ENCODE measurements at regions not wholly inside any gene's neighbourhood (a gene's known extent, or its start where the extent isn't known, plus 50 kb on each side); places are given as distances from the start of the nearest gene placed in this dataset.
A peak's percentile ranks its signal among the peaks of the same experiment; 100 is the strongest.

DNA sequence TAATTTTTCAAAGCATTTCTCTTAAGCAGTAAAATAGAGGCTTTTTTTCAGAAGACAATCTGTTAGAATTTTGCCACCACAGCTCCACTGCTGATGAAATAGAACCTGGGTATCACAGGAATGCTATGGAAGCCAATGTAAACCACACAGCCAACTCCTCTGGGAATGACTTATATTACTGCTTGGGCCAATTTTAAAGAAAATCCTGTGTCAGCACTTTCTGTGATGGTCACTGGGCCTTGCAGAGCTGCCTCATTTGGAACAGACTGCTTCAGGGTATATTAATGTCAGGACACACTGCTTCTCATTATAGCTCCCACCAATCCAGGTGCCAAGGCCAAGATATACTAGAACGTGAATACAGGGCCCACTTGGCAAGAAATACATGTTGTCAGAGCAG is 144.1 kb upstream of the ACTBL2 start:
- no peak for DNase-seq (ENCODE audit: low read depth in 3 of 3)

DNA sequence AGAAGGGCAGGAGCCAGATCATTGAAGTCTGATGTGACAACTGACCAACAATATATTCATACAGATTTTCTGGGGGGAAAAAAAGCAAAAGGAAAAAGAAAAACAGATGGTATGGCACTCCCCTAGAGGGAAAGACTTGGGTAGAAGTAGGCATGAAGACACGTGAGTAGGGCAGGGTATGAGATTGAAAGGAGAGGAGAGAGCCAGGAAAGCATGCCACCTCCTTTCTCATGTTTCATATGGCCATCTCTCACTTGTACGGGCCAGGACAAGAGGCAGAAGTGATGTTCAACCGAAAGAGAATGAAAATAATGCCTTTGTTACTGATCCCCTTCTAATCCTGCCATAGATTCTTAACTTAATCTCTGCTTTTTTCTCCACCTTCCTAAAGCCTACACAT is 139.0 kb upstream of the ACTBL2 start:
- no peak for DNase-seq (ENCODE audit: low read depth in 3 of 3)

DNA sequence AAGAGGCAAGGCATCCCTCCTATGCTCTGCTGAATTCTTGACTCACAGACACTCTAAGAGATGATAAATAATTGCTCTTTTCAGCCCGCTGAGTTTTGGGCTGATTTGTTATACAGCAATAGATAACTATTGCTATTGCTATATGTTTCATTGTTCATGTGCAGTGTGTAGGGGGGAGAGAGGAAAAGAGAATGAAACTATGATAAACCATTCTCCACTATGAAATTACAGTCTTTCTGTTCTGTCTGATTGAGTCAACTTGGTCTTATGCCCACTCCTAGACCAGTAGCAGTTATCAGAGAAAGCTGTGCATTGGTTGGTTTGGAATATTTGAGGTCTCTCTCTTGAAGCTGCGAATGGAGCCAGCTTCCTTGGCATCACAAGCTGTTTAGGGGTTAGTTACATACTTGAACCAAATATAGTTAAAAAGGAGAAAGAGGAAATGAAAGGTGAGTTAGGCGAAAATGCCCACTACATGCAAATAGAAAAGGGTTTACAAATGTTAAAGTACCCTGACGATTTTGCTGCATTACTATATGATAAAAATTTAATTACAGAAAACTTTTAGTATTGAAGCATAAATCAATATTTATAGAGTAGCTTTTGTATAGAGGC is 136.3 kb upstream of the ACTBL2 start:
- DNase-seq (ENCODE audit: low read depth in 3 of 3): no peak

DNA sequence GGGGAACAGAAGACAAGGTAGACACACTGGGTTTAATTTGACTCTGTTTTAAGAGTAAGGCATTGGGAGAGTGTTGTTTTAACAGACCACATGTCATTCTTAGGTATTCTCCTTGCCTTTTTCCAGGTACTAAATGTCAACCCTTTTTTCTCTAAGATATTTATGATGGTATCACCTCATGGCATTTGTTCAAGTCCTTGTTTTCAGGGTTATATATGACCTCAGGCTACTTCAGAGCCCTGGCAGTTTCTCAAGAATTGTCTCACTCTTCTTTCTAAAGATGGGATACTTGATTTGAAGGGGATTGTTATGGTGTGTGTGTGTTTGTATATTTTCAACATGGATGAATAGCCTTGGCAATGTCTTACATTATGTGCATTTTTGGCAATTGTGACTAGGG is 131.1 kb upstream of the ACTBL2 start:
- no peak for DNase-seq (ENCODE audit: low read depth in 3 of 3)

DNA sequence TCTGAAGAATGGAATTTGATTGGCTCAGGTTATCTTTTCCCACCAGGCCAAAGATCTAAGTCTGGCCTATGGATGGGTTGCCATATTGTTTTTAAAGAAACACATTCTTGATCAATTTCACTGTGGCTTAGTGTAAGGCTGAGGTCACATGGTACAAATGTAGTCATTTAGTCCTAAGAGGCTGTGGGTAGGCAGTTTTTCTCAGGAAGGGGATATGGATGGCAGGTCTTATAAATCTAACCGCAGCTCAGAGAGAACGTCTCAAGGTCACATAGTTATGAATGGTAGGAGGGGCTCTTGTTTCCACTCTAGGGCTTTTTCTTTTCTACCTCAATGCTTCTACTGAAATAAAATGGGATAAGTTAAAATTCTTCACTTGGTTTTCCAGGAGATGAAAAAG is 128.6 kb upstream of the ACTBL2 start:
- no peak for DNase-seq (ENCODE audit: low read depth in 3 of 3)

DNA sequence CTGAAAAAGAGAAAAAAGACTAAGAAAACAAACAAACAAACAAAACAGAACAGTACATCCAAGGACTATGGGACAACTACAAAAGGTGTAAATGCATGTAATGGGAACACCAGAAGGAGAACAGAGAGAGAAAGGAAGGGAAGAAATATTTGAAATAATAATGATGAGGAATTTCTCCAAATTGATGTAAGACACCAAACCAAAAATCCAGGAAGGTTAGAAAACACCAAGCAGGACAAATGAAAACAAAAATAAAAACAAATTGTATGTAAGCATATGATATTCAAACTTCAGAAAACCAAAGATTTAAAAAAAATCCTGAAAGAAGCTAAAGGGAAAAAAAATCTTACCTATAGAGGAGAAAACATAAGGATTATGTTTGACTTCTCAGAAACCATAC is 125.9 kb upstream of the ACTBL2 start:
- DNase-seq (ENCODE audit: low read depth in 3 of 3): no peak

DNA sequence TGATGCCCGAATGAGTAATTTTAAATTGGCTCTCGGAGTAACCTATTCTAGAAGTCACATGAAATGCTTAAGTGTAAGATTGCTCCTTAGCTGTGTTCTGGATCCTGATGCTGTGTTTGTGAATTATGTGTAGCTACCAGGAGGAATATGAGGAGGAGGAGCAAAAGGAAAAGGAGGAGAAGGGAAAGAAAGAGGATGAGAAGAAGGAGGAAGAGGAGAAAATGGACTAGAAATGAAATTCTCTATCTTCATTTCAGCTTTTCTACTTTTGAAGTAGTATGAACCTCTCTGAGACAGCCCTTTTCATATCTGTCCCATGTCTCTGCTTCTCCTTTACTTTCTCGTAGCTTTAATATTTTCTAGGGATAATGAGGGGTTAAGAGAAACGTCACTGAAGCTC is 119.4 kb upstream of the ACTBL2 start:
- no peak for DNase-seq (ENCODE audit: low read depth in 3 of 3)

DNA sequence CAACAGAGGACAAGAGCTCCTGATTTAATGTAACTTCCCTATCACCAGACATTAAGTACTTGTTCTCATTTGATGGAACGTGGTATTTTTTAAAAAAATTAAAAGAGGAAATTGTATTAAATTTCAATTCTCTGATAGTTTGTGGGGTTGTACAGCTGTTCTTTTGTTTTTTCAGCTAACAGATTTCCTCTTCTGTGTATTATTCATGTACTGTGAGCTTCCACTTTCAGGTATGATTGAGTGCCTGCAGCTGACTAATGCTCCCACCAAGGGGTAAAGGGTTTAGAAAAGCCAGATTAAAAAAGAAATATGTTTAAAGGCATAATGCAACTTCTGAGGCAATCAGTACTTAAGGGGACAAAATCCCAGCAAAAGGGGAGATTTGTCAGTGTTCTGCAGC is 117.7 kb upstream of the ACTBL2 start:
- DNase-seq (ENCODE audit: low read depth in 3 of 3): no peak

DNA sequence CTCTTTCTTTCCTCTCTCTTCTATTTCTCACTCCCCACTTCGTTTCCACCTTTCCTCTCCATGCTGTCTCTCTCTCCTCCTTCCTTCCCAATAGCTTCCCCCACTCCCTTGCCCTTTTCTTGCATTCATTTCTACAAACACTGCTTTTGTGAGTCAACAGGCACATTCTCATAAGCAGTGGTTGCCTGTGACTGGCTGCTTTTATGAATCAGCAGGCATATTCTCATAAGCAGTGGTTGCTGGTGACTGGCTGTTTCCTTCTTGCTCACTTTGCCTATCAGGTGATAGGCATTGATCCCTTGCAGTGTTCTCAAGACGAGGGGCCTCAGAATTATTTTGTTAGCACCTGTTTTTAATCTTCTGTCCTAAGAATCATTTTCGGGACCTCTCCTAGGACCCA is 116.1 kb upstream of the ACTBL2 start:
- peak in 2 of 3 donors; percentile 3 to 37 for DNase-seq (ENCODE audit: low read depth in 3 of 3)

DNA sequence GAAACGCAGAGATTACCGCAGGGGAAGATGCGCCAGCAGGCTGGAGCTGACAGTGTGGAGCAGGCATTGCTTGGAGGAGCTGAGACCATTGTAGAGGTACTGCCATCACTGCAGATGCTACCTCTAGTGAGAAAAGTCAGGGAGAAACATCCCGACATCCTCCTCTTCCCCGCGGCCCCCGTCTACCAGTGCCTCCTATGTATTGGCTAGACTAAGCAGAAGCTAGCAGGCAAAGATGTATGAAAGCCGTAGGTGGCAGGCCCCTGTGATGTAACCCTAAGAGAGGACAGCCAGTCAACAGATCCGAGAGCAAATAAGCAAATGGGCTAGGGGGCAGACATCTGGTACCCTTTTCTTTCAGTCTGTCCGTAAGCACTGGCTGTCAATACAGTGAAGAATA is 115.5 kb upstream of the ACTBL2 start:
- DNase-seq (ENCODE audit: low read depth in 3 of 3): no peak

DNA sequence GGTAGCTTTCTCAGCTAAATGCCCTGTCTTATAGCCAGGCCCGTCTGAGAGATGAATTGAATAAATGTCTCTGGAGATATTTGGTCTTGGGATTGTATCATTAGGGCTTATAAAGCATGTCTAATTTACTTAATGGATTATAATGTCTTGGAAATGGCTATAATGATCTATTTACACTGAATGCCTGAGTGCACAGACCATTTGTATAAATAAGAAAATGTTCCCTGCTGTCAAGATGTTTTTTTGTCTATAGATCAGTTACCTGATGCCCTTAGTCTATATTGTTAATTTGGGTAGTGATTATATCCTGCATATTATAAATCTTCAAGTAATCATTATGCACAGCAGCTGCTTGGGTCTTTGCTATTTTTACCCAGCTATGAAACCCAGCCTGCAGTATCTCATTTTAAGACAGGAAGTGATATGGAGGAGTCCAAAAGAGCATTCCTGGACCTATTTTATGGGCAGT is 112.9 kb upstream of the ACTBL2 start:
- DNase-seq (ENCODE audit: low read depth in 3 of 3): no peak

DNA sequence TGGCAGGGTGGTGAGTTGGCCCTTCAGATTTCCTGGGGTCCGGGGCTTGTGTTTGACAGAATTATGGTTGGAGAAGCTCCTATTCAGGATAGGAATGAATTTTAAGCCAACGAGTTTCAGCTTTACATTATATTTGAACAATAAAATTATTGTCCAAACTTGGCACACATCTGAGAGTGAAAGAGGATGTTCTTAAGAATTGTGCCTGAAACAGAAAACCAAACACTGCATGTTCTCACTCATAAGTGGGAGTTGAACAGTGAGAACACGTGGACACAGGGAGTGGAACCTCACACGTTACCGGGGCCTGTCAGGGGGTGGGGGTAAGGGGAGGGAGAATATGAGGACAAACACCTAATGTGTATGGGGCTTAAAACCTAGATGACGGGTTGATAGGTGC is 111.8 kb upstream of the ACTBL2 start:
- DNase-seq (ENCODE audit: low read depth in 3 of 3): no peak

DNA sequence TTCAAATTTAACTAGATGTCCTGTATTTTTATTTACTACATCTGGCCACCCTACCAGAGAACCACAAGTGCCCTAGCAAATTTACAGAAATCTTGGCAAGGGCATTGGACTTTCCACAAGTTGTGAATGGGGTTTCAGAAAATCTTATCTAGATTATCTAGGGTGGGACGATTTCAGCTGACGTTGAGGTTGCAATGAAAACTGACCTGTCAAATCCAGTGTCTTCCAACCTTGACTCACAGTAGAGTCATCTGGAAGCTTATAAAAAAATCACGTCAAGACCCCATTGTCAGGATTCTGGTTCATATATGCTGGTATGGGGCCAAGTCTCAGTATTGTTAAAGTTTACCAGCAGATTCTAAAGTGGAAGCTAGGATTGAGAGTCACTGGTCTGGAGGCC is 109.6 kb upstream of the ACTBL2 start:
- no peak for DNase-seq (ENCODE audit: low read depth in 3 of 3)

DNA sequence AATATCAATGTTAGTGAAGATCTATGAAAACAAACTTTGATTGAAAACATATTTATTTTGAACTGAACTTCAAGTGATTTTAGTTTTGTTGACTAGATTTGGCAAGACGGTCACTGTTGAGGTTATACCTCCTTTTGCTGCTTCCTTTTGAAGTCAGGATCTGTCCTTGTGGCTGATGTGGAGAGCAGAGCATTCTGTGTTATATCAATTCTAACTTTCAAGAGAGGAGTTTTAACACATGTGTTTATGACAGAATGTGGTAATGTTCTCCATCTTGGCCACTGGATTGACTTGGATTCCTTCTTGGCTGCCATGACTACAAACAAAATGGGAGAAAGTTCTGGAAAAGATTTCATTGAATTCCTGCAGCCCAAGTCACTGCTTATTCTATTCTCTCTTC is 104.0 kb upstream of the ACTBL2 start:
- no peak for DNase-seq (ENCODE audit: low read depth in 3 of 3)

DNA sequence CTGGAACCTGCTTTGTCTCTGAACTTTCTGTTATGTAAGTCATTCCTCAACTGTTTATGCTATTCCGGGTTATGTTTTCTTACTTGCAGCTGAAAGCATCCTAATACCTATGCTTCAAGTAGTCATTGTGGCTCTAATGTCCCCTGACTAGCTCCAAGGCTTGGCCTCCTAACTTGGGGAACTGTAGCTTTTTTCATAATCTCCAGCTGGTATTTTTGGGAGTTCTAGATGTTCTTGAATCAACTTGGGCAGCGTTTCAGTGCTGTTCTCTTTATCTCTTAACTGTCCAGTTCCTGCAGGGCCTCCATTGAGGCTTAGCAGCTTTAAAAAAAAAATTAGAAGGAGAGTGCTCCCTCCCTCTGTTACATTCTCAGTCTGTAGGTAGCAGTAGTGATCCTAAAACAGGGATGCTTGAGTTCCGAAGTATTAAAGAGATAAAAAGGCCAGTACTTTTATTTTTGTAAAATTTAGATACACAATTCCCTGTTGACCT is 100.0 kb upstream of the ACTBL2 start:
- no peak for DNase-seq (ENCODE audit: low read depth in 3 of 3)

DNA sequence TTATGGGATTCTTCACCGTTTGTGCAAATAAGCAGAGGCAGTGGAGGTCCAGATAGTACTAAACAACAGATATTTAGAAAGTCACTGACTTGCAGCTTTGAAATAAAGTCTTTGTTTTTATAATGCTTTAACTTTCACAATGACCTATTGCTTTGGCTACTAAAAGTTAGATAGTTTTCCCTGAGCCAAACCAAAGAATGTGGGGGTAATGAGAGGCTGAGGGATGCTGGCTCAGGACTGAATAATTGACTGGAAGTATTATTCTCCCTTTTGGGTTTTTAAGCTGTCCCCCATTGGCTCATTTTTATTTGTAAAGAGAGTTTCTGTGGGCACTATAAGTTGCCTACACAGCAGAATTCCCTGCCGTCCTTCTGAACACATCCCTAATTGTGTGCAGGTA is 99.2 kb upstream of the ACTBL2 start:
- DNase-seq (ENCODE audit: low read depth in 3 of 3): no peak

DNA sequence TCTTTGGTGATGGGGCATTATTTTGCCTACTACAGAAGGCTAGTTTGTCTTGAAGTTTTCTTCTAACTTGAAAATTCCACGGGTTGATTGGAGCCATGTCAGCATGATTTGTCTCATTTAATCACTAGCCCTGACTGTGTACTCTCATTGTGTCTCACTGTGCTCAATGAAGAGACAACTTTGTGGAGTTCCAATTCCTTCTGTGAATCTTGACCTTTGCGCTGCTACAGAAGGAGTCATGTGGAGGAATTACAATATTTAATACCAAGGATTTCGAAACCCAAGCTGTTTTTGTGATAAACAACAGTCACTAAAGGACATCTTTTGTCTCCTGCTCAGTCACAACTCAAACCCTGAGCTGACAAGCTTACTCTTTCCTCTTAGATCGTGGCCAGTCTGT is 98.6 kb upstream of the ACTBL2 start:
- DNase-seq (ENCODE audit: low read depth in 3 of 3): no peak

DNA sequence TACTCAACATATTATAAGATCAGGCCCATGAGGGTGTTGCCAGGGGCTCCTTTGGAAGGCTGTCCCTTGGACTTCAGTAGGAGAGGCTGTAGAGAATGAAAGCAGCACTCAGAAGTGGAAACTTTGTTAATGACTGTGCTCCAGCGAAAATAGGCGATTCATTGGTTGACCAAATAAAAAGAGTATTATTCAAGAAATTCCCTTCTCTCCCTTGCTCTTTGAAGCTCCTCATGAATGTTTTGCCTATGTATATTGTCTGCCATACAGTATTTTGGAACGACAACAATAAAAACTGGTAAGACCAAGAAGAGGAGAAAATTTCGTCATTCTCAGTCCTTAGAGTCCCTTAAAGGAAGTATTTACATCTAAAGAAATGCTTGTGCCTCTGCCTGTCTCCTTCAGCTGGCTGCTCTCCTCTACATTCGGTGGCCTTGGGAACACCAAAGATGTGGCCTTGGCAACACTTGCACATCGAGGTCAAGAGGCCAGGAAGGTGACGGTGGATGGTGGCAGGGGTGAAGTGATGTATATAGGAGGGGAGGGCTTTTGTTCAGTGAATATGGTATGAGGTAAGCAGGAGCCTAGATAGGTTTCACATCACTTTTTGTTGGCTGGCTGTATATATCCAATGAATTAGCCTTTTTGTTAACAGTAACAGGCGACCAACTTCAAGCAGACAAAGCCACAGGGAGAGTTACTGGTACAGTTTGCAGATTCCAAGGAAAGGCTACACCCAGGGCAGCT is 95.0 kb upstream of the ACTBL2 start:
- DNase-seq (ENCODE audit: low read depth in 3 of 3): no peak

DNA sequence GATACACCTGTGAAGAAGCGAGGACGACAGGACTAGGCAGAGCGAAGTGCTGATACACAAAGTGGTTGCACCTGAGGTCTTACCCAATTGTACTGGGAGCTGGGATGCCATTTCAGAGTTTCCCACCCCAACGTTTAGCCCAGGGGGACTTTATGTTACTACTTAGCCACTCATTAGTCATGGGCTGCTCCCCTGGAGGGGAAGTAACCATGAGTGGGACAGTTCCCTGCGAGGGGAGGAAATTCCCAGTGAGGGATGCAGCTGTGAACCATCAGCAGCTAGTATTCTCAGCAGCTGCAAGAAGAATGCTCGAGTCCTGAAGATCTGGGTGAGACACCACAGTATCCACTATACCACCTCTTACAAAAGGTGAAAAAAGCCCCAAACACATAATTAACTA is 93.7 kb upstream of the ACTBL2 start:
- DNase-seq (ENCODE audit: low read depth in 3 of 3): no peak

DNA sequence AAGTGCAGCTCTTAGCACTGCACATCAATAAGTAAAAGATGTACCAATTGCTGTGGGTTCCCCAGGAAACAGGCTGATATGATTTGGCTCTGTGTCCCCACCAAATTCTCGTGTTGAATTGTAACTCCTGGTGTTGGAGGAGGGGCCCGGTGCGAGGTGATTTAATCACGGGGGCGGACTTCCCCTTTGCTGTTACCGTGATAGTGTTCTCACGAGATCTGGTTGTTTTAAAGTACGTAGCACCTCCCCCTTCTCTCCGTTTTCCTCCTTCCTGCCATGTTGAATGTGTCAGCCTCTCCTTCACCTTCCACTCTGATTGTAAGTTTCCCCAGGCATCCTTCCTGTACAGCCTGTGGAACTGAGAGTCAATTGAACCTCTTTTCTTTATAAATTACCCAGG is 93.2 kb upstream of the ACTBL2 start:
- no peak for DNase-seq (ENCODE audit: low read depth in 3 of 3)

DNA sequence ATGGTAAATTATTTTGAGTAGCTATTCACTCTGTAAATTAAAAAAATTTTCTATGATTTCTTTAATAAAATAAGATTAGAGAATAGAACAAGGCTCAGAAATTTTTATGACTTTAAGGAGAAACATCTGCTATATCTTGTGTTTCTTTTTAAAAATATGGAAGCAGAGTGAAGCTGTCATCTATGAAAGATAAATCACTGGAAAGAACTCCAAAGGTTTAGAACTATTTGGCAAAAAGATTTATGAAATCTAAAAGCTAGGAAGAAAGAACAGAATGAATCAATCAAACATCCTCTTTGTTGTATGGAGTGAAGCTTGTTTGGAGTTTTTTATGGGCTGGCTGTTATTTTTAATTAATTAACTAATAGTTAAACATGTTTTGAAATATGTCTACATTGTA is 89.8 kb upstream of the ACTBL2 start:
- no peak for DNase-seq (ENCODE audit: low read depth in 3 of 3)

DNA sequence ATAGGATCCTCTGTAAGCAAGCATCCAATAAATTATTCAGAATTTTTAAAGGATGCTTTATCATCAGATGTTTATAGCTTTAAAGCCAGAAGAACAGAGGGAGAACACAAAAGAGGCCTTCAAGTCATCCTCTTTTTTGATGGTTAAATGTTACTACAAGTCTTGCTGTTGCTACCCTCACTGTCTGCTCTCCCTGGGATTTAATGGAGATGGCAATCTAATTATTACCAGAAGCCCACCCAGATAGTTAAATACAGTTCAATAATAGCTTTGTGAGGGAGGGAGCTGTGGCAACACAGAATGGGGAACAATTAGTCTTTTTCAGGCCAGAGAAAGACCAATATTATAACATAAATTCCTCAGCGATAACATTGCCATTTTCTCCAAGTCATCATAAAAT is 87.0 kb upstream of the ACTBL2 start:
- no peak for DNase-seq (ENCODE audit: low read depth in 3 of 3)

DNA sequence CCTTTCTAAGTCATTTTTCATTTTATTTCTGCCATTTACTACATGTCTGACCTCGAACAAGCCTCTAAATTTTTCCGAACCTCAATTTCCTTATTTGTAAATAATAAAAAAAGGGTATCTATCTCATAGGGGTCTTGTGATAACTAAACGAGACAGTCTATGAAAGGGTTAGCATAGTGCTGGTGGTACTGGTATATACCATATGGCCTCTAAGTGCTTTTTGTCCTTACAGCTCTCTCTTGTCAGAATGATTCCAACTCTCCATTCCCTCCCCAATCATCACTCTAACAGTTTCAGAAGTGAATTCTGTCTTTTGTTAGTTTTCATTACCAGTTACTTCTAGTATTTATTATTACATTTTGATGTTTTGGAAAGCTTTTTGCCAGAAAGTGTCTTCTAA is 85.5 kb upstream of the ACTBL2 start:
- no peak for DNase-seq (ENCODE audit: low read depth in 3 of 3)

DNA sequence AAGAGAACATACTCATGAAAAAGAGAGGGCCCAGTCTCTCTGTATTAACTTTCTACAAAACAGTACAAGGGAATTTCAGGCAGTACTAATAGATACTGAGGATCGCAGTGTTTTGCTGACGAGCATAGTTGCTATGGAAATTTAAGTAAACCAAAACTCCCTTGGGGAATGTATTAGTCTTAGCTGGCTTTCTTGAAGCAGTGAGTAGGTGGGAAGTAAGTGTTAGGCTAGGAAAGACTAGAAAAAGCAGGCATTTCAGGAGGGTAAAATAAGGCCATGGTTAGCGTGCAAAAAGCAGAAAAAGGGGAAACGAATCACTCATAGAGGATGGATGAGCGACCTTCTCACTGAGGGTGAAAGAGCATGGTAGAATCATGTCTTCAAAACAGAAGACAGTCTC is 84.3 kb upstream of the ACTBL2 start:
- no peak for DNase-seq (ENCODE audit: low read depth in 3 of 3)
